ENCODE measurements at regions not wholly inside any gene's neighbourhood (a gene's known extent, or its start where the extent isn't known, plus 50 kb on each side); places are given as distances from the start of the nearest gene placed in this dataset.

GRCh38 chr5:159657771-159658170 is 258.5 kb upstream of the ADRA1B start:
- in situ Hi-C loops (cut with HindIII; ENCODE audit: low sequenced_read_pairs): no loop called here
- TF ChIP-seq CTCF (IDR thresholded peaks at IDR 0.05; ENCODE audit: low read depth, low read length): no peak
- H3K4me3 ChIP-seq (ENCODE audit: low read depth, low read length): no peak overlapping the region
- no peak for DNase-seq (ENCODE audit: low read depth, low spot score)

- TF ChIP-seq CTCF (IDR thresholded peaks at IDR 0.05; ENCODE audit: low read depth, low read length): no peak
- no peak overlapping the region for H3K4me3 ChIP-seq (ENCODE audit: low read depth, low read length)
- DNase-seq (ENCODE audit: low read depth, low spot score): no peak
- in situ Hi-C loops (cut with HindIII; ENCODE audit: low sequenced_read_pairs): no loop called here
Observed at GRCh38 chr5:159658266-159658925, 257.9 kb upstream of the ADRA1B start.

- DNase-seq (ENCODE audit: low read depth, low spot score): no peak
- TF ChIP-seq CTCF (IDR thresholded peaks at IDR 0.05; ENCODE audit: low read depth, low read length): no peak
- H3K4me3 ChIP-seq (ENCODE audit: low read depth, low read length): no peak overlapping the region
- in situ Hi-C loops (cut with HindIII; ENCODE audit: low sequenced_read_pairs): no loop called here
Observed at GRCh38 chr5:159660401-159660800, 255.9 kb upstream of the ADRA1B start.

GRCh38 chr5:159663986-159664385 is 252.3 kb upstream of the ADRA1B start:
- H3K4me3 ChIP-seq (ENCODE audit: low read depth, low read length): no peak overlapping the region
- in situ Hi-C loops (cut with HindIII; ENCODE audit: low sequenced_read_pairs): no loop called here
- TF ChIP-seq CTCF (IDR thresholded peaks at IDR 0.05; ENCODE audit: low read depth, low read length): no peak
- DNase-seq (ENCODE audit: low read depth, low spot score): no peak

- in situ Hi-C loops (cut with HindIII; ENCODE audit: low sequenced_read_pairs): no loop called here
- no peak for TF ChIP-seq CTCF (IDR thresholded peaks at IDR 0.05; ENCODE audit: low read depth, low read length)
- no peak overlapping the region for H3K4me3 ChIP-seq (ENCODE audit: low read depth, low read length)
- no peak for DNase-seq (ENCODE audit: low read depth, low spot score)
Observed at GRCh38 chr5:159667286-159667685, 249.0 kb upstream of the ADRA1B start.

- TF ChIP-seq CTCF (IDR thresholded peaks at IDR 0.05; ENCODE audit: low read depth, low read length): no peak
- H3K4me3 ChIP-seq (ENCODE audit: low read depth, low read length): no peak overlapping the region
- DNase-seq (ENCODE audit: low read depth, low spot score): no peak
- in situ Hi-C loops (cut with HindIII; ENCODE audit: low sequenced_read_pairs): no loop called here
Observed at GRCh38 chr5:159668556-159668955, 247.7 kb upstream of the ADRA1B start.
